NCI-H128 (cell line): ENCODE measurements at regions not wholly inside any gene's neighbourhood (a gene's known extent, or its start where the extent isn't known, plus 50 kb on each side); places are given as distances from the start of the nearest gene placed in this dataset.

Experiments used
- DNase-seq: peaks from one replicate; lab custom pipeline; 2025; ENCODE audit not compliant: unreplicated experiment; lab: John Stamatoyannopoulos, UW

GRCh38 chr21:27079636-27080240 lies 112.8 kb upstream of the ADAMTS5 start:
- DNase-seq: no peak

GRCh38 chr21:27078915-27079314 lies 112.0 kb upstream of the ADAMTS5 start:
- DNase-seq: no peak

DNA sequence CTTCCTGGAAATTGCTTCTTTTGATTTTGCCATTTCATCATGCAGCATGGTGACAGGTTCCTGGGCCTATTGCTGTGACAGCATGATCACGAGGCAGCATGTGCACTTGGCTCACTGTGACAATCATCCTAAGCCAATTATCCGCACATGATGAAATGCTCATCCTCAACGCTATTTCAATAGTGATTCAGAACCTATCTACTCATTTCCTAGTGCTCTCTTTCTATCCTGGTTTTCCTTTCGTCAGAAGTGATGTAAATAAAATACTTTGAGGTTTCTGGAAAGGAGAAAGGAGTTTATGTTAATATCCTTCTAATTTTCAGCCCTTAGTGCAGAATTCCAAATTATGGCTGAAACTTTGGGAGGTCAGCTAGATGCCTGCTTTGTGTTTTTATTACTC lies 110.6 kb upstream of the ADAMTS5 start:
- DNase-seq: no peak

DNA sequence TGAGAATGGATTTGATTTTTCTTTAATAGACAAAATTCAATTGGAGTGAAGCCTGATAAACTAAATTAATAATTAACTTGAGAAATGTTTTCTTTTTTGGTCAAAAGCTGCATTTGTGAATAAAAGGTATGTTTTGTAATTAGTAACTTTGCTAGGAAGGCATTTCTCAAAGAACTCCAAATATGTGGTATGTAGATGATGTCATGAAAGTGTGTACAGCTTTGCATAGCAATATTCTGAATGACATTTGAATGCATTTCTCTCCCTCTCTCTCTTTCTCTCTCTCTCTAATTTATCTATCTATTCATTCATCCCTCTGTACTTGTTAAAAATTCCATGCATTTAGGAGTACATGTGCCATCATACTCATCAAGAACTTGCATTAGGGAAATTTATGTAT lies 109.1 kb upstream of the ADAMTS5 start:
- DNase-seq: no peak

GRCh38 chr21:27070861-27071670 lies 104.2 kb upstream of the ADAMTS5 start:
- no peak for DNase-seq

GRCh38 chr21:27068811-27069210 lies 101.9 kb upstream of the ADAMTS5 start:
- DNase-seq: no peak

DNA sequence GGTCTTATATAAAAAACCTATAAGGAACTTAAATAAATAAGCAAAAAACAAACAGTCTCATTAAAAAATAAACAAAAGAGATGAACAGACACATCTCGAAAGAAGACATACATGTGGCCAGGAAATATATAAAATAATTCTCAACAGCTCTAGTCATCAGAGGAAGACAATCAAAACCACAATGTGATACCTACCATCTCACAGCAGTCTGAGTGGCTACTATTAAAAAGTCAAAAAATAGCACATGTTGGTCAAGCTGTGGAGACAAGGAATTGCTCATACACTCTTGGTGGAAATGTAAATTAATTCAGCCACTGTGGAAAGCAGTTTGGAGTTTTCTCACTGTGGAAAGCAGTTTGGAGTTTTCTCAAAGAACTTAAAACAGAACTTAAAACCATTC lies 100.3 kb upstream of the ADAMTS5 start:
- no peak for DNase-seq

GRCh38 chr21:27062443-27062842 lies 95.6 kb upstream of the ADAMTS5 start:
- DNase-seq: no peak

DNA sequence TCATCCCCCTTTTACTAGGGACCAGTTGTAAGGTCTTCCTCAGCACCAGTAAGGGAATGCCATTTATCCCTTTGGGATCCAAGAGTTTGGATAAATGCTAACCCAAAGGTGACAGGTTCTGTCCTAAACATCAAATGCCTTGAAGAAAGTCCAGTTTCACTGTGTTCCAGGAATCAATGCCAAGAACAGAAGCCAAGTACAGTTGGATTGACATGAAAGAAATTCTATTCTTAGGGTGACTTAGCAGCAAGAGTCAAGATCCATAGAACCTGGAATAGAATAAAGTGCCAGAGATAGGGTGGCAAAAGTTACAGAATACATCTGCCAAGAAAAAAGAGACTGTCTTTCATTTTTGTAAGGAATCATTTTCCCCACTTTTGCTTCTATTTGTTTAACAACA lies 94.9 kb upstream of the ADAMTS5 start:
- no peak for DNase-seq

GRCh38 chr21:27060190-27060589 lies 93.3 kb upstream of the ADAMTS5 start:
- DNase-seq: no peak

- DNase-seq: no peak
These were observed 92.1 kb upstream of the ADAMTS5 start for GRCh38 chr21:27058673-27059605.

DNA sequence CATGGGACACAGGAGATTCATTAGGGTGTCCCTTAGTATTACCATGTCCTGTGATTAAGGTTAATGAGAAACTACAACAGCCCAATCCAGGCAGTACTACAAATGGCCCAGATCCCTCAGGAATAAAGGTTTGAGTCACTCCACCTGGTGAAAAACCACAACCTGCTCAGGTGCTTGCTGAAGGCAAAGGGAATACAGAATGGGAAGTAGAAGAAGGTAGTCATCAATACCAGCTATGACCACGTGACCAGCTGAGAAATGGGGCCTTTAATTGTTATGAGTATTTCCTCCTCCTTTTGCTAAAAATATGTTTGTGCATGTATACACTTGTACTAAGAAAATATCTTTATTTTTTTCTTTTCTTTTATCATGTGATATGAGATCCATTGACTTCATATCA lies 91.1 kb upstream of the ADAMTS5 start:
- DNase-seq: no peak

- DNase-seq: no peak
These were observed 80.9 kb upstream of the ADAMTS5 start for GRCh38 chr21:27047658-27048314.

DNA sequence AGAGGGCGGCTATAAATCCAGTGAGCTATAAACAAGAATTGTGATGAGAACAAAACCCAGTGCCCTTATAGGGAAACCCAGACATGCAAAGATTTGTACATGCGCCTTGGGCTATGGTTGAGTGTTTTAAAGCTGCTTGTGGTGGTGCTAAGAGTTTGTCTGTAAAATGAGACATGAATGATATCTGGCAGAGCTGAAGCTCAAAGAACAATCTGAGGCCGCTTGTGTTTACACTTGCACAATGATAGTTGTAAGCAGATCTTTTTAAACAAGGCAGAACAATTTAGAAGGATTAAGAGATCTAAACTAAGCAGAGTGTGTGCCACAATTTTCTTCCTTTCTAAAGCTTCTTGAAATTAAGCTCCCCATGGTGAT lies 80.4 kb upstream of the ADAMTS5 start:
- DNase-seq: no peak

DNA sequence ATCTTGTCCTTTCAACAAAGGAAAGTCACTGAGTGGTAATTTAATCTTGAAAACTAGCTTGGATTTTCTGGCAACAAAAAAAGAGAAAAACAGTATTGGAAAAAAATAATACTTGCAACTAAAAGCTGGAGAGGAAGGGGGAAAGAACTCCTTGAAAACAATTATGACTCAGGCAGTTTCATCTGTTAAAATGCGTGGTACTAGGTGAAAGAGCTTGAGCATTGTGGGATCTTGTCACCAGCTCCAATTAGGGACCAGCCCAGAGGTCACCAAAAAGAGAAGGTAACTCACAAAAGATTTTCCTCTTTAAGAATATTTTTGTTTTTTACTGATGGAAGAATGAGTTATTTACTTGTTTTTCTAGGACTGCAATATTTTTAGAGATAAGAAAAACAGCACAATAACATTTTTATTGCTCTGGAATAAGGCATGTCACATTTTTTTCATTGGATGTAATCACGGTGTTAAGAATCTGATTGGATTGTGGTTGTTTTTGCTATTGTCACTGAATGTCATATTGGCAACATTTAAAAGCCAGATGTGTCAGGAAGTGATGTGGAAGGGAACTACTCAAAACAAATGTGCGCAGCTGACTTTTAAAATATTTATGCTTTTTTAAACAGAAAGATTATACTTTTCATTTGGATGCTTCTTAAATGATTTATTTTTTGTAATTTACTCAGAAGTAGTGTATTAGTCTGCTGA lies 78.5 kb upstream of the ADAMTS5 start:
- no peak for DNase-seq

DNA sequence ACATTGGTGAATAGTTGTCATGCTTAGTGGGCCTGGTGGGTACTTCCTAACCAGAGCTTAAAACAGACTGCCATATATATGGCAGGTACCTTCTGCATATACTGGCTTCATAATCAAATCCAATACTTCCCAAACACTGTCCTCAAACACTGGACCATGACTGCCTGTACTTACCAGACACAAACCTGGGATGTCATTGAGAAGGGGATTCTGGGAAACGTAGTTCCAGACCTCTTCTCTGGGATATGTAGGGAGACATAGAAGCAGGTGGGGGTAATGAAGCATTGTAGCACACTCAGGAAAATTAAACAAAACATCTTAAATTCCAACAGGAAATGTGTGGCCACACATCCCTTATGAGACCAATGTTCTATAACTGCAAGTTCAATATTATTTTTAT lies 76.5 kb upstream of the ADAMTS5 start:
- DNase-seq: no peak

DNA sequence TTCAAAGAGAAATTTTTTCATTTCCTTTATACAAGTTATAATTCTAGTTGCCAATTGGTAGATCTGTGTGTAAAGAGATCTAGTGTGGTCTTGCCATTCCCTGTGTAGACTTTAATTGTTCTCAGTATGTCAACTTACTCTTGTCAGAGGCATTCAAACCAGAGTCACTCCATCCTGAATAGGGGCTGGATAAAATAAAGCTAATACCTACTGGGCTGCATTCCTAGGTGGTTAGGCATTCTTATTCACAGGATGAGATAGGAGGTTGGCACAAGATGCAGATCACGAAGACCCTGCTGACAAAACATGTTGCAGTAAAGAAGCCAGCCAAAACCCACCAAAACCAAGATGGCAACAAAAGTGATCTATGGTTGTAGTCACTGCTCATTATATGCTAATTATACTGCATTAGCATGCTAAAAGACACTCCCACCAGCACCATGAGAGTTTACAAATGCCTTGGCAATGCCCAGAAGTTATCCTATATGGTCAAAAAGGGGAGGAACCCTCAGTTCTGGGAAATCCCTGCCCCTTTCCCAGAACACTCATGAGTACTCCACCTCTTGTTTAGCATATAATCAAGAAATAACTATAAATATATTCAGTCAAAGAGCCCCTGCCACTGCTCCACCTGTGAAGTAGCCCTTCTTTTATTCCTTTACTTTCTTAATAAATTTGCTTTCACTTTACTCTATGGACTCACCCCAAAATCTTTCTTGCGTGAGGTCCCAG lies 74.0 kb upstream of the ADAMTS5 start:
- no peak for DNase-seq

DNA sequence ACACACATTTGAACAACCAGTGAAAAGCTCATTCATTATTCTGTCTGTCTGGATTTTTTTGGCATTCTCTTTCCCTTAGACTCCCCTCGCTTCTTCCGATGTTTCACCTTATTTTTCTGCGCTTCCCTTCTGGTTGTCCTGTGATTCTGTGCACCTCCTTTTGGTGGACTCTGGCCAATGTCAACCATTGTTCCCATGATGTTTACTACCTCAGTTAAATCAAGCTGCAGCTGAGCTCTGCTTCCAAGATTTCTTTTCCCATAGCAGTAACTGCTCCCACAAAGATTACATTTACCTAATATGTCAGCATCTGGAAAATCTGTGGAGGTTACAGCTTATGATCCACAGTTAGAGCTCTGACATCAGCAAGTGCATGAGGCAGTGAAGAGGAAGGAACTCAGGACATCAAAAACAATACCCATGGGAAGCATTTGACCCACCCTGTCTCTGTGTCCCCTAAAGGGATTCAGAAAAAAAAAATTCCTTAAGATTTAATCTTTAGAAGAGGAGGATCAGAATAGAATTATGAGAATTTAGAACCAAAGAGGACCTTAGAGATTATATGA lies 69.9 kb upstream of the ADAMTS5 start:
- no peak for DNase-seq

DNA sequence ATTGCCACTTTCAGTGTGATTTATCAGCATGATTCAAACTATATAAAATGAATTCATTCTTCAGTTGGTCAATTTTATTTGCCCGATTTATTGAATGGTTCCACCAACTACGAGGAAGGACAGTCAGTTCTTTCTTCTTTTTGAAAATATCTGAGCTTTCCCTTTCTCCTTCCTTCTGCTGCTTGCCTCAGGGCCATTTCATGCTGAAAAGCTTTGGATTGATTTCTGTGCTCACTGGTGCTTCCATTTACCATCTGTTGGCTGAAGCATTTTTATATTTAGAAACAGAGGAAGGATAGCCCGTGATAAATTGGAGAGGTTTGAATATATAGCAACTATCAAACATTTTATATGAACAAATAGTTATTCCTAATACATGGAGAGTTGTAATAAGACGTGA lies 68.9 kb upstream of the ADAMTS5 start:
- DNase-seq: no peak

- no peak for DNase-seq
These were observed 67.9 kb upstream of the ADAMTS5 start for GRCh38 chr21:27034796-27035195.
